ENCODE measurements at regions not wholly inside any gene's neighbourhood (a gene's known extent, or its start where the extent isn't known, plus 50 kb on each side); places are given as distances from the start of the nearest gene placed in this dataset.

DNA sequence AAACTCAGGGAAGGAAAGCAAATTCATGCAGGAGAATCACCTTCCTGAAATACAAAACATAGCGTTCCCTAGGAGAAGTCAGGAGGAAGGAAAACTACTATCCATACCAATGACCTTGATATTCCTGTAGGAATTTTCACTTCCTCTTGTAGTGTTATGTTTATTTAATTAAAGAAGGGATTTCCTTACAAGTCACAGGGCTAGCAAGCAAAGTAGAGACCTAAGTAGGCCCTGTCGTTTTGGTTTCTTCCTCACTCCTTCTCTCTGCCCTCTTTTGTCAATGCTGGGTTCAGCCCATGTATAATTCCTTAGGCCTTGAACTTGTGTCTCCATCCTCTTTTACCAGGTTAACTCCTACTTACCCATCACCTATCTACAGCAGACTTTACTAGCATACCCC lies 435.2 kb upstream of the LRATD1 start:
- Mint-ChIP-seq H3K4me3 (no peak overlapping the region), H3K4me1 (no peaks in the 10 kb centered on the region), H3K36me3 (peaks cover 16% of the 10 kb centered on the region), H3K27me3 (ENCODE audit: low read depth in 2 of 2) (no peaks in the 10 kb centered on the region), H3K27ac (no peak overlapping the region), H3K9me3 (peaks cover 17 to 27% of the 10 kb centered on the region in 2 donors)
- Histone ChIP-seq H3K4me1 (ENCODE audit: control insufficient read depth, insufficient read depth, low read length) (no peaks in the 10 kb centered on the region), H3K27me3 (ENCODE audit: control insufficient read depth, insufficient read depth, low read length) (no peaks in the 10 kb centered on the region), H3K36me3 (ENCODE audit: control insufficient read depth, insufficient read depth, low read length) (no peaks in the 10 kb centered on the region), H3K9me3 (ENCODE audit: control insufficient read depth, insufficient read depth, low read length) (peaks cover 3% of the 10 kb centered on the region), H3K27ac (ENCODE audit: low read length) (no peak overlapping the region), H3K4me3 (ENCODE audit: low read length) (no peak overlapping the region)
- TF ChIP-seq, protein P1, sequence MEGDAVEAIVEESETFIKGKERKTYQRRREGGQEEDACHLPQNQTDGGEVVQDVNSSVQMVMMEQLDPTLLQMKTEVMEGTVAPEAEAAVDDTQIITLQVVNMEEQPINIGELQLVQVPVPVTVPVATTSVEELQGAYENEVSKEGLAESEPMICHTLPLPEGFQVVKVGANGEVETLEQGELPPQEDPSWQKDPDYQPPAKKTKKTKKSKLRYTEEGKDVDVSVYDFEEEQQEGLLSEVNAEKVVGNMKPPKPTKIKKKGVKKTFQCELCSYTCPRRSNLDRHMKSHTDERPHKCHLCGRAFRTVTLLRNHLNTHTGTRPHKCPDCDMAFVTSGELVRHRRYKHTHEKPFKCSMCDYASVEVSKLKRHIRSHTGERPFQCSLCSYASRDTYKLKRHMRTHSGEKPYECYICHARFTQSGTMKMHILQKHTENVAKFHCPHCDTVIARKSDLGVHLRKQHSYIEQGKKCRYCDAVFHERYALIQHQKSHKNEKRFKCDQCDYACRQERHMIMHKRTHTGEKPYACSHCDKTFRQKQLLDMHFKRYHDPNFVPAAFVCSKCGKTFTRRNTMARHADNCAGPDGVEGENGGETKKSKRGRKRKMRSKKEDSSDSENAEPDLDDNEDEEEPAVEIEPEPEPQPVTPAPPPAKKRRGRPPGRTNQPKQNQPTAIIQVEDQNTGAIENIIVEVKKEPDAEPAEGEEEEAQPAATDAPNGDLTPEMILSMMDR (IDR thresholded peaks at IDR 0.05) = no peak
- no peak for ATAC-seq
- no peak for DNase-seq
- WGBS (ENCODE audit: insufficient coverage) = 57% methylated on average over 1 of the region's 2 CpGs
- intact Hi-C loops (cut with micrococcal nuclease) = no loop called here

DNA sequence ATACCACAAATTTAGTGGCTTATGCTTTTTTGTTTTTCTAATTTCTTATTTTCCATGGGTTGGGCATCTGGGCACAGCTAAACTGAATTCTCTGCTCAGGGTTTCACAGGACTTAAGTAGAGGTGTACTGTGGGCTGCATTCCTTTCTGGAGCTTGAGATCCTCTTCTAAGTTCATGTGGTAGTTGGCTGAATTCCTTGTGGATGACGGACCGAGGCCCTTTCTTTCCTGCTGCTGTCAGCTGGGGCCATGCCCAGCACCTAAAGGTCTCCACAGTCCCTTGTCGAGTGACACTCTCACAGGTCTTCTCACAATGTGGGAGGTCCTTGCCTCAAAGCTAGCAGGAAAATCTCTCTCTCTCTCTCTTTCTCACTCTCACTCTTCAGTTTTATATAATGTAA lies 433.5 kb upstream of the LRATD1 start:
- H3K9me3 Mint-ChIP-seq = peaks cover 20 to 22% of the 10 kb centered on the region in 2 donors

DNA sequence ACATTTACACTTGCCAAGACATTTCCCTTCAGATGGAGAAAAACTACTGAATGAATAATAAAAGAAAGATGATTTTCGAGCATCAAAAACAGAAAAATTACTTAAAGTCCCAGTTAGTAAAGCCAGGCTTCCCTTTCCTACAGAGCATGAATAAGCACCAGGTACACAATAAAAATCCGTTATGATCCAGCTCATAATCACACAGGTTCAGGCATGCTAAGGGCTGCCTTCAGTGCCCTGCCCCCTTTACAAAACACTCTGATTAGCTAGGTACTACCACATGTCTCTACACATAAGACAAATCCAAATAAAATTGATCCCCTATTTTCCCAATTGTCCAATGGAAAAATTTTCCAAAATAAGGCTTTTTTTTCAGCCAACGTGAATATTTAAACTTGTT lies 413.2 kb upstream of the LRATD1 start:
- no peak overlapping the region for H3K4me3 ChIP-seq (ENCODE audit: low read length)
- H3K36me3 ChIP-seq (ENCODE audit: control insufficient read depth, insufficient read depth, low read length) = no peaks in the 10 kb centered on the region
- no peaks in the 10 kb centered on the region for H3K27me3 ChIP-seq (ENCODE audit: control insufficient read depth, insufficient read depth, low read length)
- no peak for DNase-seq
- no peaks in the 10 kb centered on the region for H3K9me3 ChIP-seq (ENCODE audit: control insufficient read depth, insufficient read depth, low read length)
- no peaks in the 10 kb centered on the region for H3K27me3 Mint-ChIP-seq (ENCODE audit: low read depth in 2 of 2)
- H3K27ac ChIP-seq (ENCODE audit: low read length) = no peak overlapping the region
- 85% methylated on average over 3 of the region's 3 CpGs for WGBS (ENCODE audit: insufficient coverage)
- intact Hi-C loops (cut with micrococcal nuclease) = no loop called here
- ATAC-seq = no peak
- no peaks in the 10 kb centered on the region for H3K4me1 ChIP-seq (ENCODE audit: control insufficient read depth, insufficient read depth, low read length)
- no peak overlapping the region for H3K4me3 Mint-ChIP-seq
- no peak overlapping the region for H3K27ac Mint-ChIP-seq
- TF ChIP-seq, protein P1 (IDR thresholded peaks at IDR 0.05) = no peak
- H3K9me3 Mint-ChIP-seq = peaks cover 9 to 14% of the 10 kb centered on the region in 2 donors
- H3K36me3 Mint-ChIP-seq = no peaks in the 10 kb centered on the region
- H3K4me1 Mint-ChIP-seq = no peaks in the 10 kb centered on the region

More for the DNA sequence above, 433.5 kb upstream of the LRATD1 start:
- TF ChIP-seq, protein P1 (IDR thresholded peaks at IDR 0.05) = no peak
- Mint-ChIP-seq H3K4me1 (no peaks in the 10 kb centered on the region), H3K27me3 (ENCODE audit: low read depth in 2 of 2) (no peaks in the 10 kb centered on the region), H3K36me3 (peaks cover 16% of the 10 kb centered on the region), H3K4me3 (no peak overlapping the region), H3K27ac (no peak overlapping the region)
- ATAC-seq = no peak
- no peak for DNase-seq
- Histone ChIP-seq H3K36me3 (ENCODE audit: control insufficient read depth, insufficient read depth, low read length) (no peaks in the 10 kb centered on the region), H3K4me1 (ENCODE audit: control insufficient read depth, insufficient read depth, low read length) (no peaks in the 10 kb centered on the region), H3K9me3 (ENCODE audit: control insufficient read depth, insufficient read depth, low read length) (peaks cover 4% of the 10 kb centered on the region), H3K27ac (ENCODE audit: low read length) (no peak overlapping the region), H3K27me3 (ENCODE audit: control insufficient read depth, insufficient read depth, low read length) (no peaks in the 10 kb centered on the region), H3K4me3 (ENCODE audit: low read length) (no peak overlapping the region)
- WGBS (ENCODE audit: insufficient coverage) = 85% methylated on average over 3 of the region's 3 CpGs
- intact Hi-C loops (cut with micrococcal nuclease) = no loop called here

DNA sequence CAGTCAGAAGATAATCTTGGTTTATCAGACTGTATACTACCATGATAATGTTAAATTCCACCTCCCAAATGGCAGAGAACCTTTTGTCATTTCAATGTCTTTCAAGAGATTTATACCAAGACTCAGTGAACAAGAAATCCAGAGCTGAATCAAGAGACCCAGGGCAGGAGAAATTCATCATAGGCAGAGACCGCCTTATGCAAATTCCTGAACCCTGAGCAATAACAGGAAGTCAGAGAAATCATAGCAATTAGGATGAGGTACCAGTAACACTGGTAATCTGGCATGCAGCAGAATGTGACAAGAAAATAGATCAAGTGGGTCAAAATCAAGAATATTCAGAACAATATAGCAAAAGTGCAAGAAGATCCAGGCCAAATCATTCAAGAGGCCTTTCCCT lies 412.4 kb upstream of the LRATD1 start:
- ATAC-seq = no peak
- H3K27ac ChIP-seq (ENCODE audit: low read length) = no peak overlapping the region
- H3K4me3 ChIP-seq (ENCODE audit: low read length) = no peak overlapping the region
- H3K27me3 Mint-ChIP-seq (ENCODE audit: low read depth in 2 of 2) = no peaks in the 10 kb centered on the region
- H3K4me3 Mint-ChIP-seq = no peak overlapping the region
- no peak for DNase-seq
- H3K27me3 ChIP-seq (ENCODE audit: control insufficient read depth, insufficient read depth, low read length) = no peaks in the 10 kb centered on the region
- no peaks in the 10 kb centered on the region for H3K36me3 Mint-ChIP-seq
- H3K9me3 ChIP-seq (ENCODE audit: control insufficient read depth, insufficient read depth, low read length) = no peaks in the 10 kb centered on the region
- H3K36me3 ChIP-seq (ENCODE audit: control insufficient read depth, insufficient read depth, low read length) = no peaks in the 10 kb centered on the region
- intact Hi-C loops (cut with micrococcal nuclease) = no loop called here
- H3K4me1 Mint-ChIP-seq = no peaks in the 10 kb centered on the region
- no peaks in the 10 kb centered on the region for H3K4me1 ChIP-seq (ENCODE audit: control insufficient read depth, insufficient read depth, low read length)
- TF ChIP-seq, protein P1 (IDR thresholded peaks at IDR 0.05) = no peak
- H3K9me3 Mint-ChIP-seq = peaks cover 8 to 14% of the 10 kb centered on the region in 2 donors
- no peak overlapping the region for H3K27ac Mint-ChIP-seq
- 88% methylated on average over 1 of the region's 1 CpG for WGBS (ENCODE audit: insufficient coverage)

Data from natural killer cell (primary cell).